AG04450 (cell line): ENCODE measurements at regions not wholly inside any gene's neighbourhood (a gene's known extent, or its start where the extent isn't known, plus 50 kb on each side); places are given as distances from the start of the nearest gene placed in this dataset.

ENCODE experiments used
- CTCF ChIA-PET: fragments of 300-600, 350-600 bp; formaldehyde crosslinking; extraction: SDS; loops from one replicate; lab custom pipeline; 2022; ENCODE audit warnings: antibody characterized with exemption, inconsistent platforms; lab: Charles Lee
- POLR2A ChIA-PET: fragments of 350-600 bp; formaldehyde crosslinking; extraction: SDS; loops from one replicate; lab custom pipeline; 2021; ENCODE audit warnings: antibody characterized with exemption, inconsistent platforms; lab: Yijun Ruan, JAX
- DNase-seq: peaks from one replicate; pipeline ENCODE4 v3.0.0-alpha.2; 2011; ENCODE audit warnings: low read depth, low spot score
- H3K27ac ChIP-seq: one replicate; pipeline ENCODE4 v1.5.1; 2012; ENCODE audit warnings: low read depth, low read length, control low read depth
- H3K27me3 ChIP-seq: one replicate; pipeline ENCODE4 v1.6.0; 2012; ENCODE audit warnings: low read length; ENCODE audit not compliant: control insufficient read depth, insufficient read depth
- H3K4me3 ChIP-seq: 2 replicates; pipeline ENCODE4 v1.5.1; 2011; ENCODE audit warnings: mild to moderate bottlenecking, low read depth, low read length, control low read depth
- H3K9me3 ChIP-seq: 2 replicates; pipeline ENCODE4 v1.5.1; 2012; ENCODE audit warnings: low read length; ENCODE audit not compliant: control insufficient read depth, insufficient read depth
- CTCF ChIP-seq: IDR thresholded peaks from 2 replicates; pipeline ENCODE4 v1.5.1; 2011; ENCODE audit warnings: low read depth, low read length, control low read depth, inconsistent platforms

- CTCF ChIA-PET = no interaction called here
- Histone ChIP-seq H3K4me3 (no peak overlapping the region), H3K9me3 (no peaks in the 10 kb centered on the region), H3K27me3 (no peaks in the 10 kb centered on the region), H3K27ac (no peak overlapping the region)
- POLR2A ChIA-PET = no interaction called here
- no peak for DNase-seq
- TF ChIP-seq CTCF = no peak
Measured at GRCh38 chr4:100754751-100755150, 236.9 kb upstream of the EMCN start.

- no peak for DNase-seq
- CTCF ChIA-PET = no interaction called here
- no peak for TF ChIP-seq CTCF
- no peak overlapping the region for H3K4me3 ChIP-seq
- POLR2A ChIA-PET = no interaction called here
- no peaks in the 10 kb centered on the region for H3K27me3 ChIP-seq
- no peaks in the 10 kb centered on the region for H3K9me3 ChIP-seq
- H3K27ac ChIP-seq = no peak overlapping the region
Measured at GRCh38 chr4:100746141-100746739, 228.4 kb upstream of the EMCN start.

- CTCF ChIA-PET = no interaction called here
- H3K9me3 ChIP-seq = no peaks in the 10 kb centered on the region
- H3K27me3 ChIP-seq = no peaks in the 10 kb centered on the region
- H3K27ac ChIP-seq = no peak overlapping the region
- peak; percentile 19 for TF ChIP-seq CTCF
- POLR2A ChIA-PET = no interaction called here
- no peak for DNase-seq
- no peak overlapping the region for H3K4me3 ChIP-seq
Measured at GRCh38 chr4:100742045-100742444, 224.2 kb upstream of the EMCN start.

GRCh38 chr4:100739426-100739825 lies 221.6 kb upstream of the EMCN start:
- H3K4me3 ChIP-seq = no peak overlapping the region
- TF ChIP-seq CTCF = no peak
- no peaks in the 10 kb centered on the region for H3K27me3 ChIP-seq
- ChIA-PET POLR2A (no interaction called here), CTCF (no interaction called here)
- no peak overlapping the region for H3K27ac ChIP-seq
- no peak for DNase-seq
- no peaks in the 10 kb centered on the region for H3K9me3 ChIP-seq

GRCh38 chr4:100738196-100739165 lies 220.7 kb upstream of the EMCN start:
- DNase-seq = peak; percentile 29
- H3K27ac ChIP-seq = no peak overlapping the region
- H3K27me3 ChIP-seq = no peaks in the 10 kb centered on the region
- POLR2A ChIA-PET = interaction anchor here (0.6 kb wide), 2 partner anchors 371 to 375 kb away, joined by 3 to 4 read pairs; no protein-coding TSS in a partner anchor
- CTCF ChIA-PET = interaction anchor here (0.7 kb wide), 1 partner anchor 367 kb away, joined by 6 read pairs; no protein-coding TSS in a partner anchor
- no peak overlapping the region for H3K4me3 ChIP-seq
- H3K9me3 ChIP-seq = no peaks in the 10 kb centered on the region
- TF ChIP-seq CTCF = no peak
